T-helper 1 cell treated with Interleukin-12 subunit alpha and Interleukin-12 subunit beta and Interleukin-4 antibody, amounts not matched to agents 30 ng/mL and 1 ng/mL, for 36 hours (primary cell): ENCODE measurements at regions not wholly inside any gene's neighbourhood (a gene's known extent, or its start where the extent isn't known, plus 50 kb on each side); places are given as distances from the start of the nearest gene placed in this dataset.

ENCODE experiments used
- intact Hi-C: fragments of 100-400 bp; cut with micrococcal nuclease; formaldehyde crosslinking; loops from one replicate; pipeline ENCODE4 v1.15.1; 2024

DNA sequence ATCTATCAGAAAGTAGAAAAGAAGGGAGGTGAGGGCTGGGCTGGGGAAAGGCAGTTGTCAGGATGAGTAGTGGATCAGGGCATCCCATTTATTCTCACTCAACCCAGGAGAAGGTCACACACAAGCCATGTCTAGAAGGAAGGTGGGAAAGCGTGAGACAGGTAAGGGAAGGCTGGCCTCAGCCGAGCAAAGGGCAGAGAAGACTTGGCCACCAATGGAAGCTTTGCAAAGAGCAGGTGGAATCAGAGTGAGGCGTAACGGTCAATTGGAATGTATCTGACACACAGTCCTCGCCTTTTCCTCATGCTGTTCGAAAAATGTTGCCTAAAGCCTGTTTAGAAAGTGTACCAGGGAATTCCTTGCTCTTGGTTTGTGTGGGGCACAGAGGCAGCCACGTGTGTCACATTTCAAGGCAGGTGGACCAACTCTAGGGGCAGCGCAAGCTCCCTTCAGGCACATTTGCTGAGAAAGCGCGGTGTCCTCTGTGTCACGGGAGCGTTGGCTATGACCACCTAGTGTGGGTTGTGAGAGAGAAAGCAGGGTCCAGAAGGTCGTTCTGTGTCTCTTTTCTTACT is 118.8 kb upstream of the SPATA13 start:
- intact Hi-C loops = no loop called here

DNA sequence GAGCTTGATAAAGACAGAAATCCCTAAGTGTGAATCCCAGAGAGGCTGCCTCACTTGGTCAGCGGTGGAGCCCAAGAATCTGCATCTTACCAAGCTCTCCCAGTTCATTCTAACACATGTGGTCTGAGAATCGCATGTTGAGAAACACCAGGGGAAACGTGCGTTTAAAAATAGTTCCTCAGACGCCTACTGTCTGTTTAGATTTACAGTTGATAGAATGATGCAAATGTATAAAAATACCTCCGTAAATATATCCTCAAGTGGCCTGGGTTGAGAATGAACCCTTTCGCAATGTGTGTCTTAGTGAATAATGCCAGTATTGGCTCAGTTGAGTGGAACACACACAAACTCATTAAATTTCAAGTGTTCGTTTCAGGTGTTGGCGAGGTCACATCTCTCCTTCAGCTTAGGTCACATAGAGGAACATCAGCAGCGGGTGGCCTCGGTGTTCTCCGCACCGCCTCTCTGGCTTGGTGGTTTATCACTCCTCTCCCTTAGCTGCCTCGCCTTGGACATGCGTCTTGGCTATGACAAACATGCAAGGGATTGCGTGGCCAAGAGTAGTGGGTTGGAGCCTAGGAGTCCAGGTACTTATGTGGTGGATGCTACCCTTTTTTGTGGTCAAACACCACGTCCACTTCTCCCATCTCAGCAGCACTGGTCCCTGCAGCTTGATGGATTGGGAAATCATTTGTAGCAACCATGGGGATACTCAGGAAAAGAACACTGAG is 117.6 kb upstream of the SPATA13 start:
- intact Hi-C loops = no loop called here

DNA sequence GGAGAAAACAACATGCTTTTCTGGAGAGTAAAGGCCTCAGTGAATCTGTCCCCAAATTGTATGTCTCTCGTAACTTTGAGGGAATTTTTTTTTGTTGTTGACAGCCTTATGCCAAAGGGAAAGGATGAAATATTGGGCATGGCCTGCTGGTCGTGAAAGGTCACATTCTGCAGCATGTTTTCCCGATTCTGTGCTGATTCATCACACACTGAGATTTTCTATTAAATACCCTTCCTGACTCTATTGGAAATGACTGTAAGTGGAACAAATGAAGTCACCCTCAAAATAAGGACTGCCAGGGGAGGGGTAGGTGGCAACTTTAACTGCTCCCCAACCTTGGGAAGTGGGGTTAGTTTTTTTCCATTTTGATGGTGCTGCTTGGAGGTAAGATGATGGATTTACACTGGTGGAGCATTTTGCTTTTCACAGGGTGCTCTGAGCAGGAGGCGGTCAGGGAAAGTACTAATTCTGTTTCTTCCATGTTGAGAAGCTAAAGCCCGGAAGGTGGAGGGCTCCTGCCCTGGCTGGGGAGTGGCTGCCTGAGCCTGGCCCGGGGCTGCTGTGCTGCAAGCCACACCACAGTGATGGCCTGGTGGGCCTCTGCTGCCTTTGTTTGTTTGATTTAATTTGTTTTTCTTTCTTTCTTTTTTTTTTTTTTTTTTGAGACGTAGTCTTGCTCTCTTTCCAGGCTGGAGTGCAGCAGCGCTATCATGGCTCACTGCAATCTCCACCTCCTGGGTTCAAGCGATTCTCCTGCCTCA is 116.8 kb upstream of the SPATA13 start:
- intact Hi-C loops = no loop called here

DNA sequence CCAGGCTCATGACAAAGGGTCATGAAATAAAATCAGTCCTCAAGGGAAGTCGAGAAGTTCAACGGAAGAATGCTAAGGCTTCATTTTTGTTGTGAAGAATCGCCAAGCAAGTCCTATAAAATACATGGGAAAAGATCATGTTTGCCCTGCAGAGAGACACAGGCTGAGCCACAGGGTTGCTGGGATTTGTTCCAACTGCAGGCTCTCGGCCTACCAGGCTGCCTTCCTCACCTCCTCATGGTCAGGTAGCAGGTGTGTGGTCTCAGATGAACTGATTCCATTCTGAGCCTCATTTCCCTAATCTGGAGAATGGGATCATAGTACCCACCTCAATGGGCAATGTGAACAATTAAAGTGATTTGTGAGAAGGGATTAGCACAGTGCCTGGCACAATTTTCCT is 114.9 kb upstream of the SPATA13 start:
- intact Hi-C loops = no loop called here

DNA sequence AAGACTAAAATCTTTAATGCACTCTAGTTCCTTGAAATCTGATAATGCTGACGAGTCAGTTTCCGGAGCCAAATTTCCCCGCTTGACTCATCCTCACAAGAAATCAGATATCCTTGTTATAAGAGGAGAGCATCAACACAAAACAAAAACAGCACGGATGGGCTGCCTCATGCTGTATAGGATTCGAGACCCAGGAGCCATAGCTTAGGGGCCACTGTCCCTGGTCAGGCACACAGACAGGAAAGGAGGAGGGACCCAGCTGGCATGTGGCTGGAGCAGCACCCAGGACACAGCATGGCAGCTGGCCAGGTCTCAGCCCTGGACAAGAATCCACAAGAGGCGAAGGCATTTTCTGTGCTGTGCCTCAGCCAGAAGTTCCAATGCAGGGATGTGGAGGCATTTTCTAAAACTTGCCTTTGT is 110.2 kb upstream of the SPATA13 start:
- intact Hi-C loops = no loop called here

DNA sequence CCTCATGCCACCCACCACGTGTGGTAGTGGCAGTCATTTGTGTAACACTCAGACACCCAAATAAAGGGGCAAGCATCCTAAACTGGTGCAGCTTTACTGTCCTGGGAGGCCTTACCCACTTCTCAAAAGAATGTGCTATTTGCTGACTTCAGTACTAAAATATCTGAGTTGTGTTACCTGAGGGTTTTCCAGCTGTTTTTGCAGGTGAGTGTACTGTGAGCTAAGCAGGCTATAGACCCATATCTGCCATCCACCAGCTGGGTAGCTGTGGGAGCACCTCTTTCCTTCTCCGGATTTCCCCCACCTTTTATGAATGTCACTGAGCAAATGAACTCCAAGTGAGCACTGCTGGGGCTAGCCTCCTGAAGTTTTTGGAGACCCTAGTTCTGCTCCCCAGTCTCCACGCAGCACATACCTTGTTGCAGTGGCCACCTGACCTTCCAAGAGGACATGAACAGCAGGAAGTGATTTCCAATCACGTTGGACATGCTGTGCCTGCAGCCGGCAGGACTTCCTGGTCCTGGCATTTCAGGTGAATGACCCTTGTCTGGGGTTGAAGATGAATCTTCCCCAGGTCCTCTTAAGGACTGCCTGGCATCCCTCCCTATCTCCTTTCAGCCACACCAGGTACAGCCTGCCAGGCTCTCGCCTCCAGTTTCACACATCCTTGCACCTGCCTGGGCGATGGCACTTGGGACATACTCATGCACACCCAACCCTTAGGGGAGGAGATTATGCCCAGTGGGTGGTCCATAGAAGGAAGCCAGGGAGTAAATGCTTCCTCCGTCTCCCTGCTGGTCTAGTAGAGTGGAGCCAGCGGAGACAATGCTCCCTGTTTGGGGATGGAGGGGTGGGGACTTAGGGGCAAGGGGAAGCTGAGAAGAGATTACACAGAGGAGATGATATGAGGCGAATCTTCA is 109.5 kb upstream of the SPATA13 start:
- intact Hi-C loops = no loop called here

DNA sequence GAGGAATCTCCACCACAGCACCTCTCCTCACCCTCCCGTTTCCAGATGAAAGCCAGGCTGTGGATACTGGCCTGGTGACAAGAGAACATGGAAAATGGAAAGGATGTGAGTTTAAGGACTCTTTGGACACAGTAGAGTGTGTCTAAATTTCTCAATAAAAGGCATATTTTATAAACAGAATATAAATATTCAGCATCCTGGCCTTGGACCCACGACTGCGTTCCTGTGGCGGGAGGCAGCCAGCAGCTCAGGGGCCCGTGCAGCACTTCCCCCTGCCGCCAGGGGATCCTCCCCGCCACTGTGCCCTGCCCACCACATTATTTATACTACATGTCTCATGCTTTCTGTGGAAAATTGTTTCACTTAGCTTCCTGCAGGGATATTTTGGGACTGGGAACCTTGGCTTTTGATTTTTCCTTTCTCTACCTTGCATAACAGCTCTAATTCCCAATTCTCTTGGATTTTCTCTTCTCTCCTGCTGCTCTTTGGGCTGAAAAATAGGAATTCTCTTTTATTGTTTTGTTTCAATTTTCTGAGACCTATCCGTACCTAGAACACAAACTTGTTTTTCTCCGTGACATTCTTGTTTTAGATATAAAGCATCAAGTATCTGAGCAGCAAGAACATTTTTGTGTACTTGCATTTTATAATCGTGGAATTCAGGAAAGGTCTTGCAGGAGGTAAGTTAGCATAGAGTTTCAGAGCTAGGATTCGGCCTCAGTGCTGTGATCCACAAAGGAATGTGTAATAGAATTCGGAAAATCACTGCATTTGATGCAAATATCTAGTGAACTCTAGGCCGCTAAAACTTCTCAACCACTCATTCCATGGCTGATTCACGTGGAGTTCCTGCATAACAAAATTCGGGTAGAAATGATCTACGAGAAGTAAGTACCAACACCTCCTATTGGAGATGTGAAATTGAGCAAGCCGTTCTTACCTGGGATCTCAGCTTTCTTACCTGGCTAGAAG is 107.7 kb upstream of the SPATA13 start:
- intact Hi-C loops = loop anchor here (1.0 kb wide), 6 partner anchors 33 to 176 kb away; no protein-coding TSS in a partner anchor

DNA sequence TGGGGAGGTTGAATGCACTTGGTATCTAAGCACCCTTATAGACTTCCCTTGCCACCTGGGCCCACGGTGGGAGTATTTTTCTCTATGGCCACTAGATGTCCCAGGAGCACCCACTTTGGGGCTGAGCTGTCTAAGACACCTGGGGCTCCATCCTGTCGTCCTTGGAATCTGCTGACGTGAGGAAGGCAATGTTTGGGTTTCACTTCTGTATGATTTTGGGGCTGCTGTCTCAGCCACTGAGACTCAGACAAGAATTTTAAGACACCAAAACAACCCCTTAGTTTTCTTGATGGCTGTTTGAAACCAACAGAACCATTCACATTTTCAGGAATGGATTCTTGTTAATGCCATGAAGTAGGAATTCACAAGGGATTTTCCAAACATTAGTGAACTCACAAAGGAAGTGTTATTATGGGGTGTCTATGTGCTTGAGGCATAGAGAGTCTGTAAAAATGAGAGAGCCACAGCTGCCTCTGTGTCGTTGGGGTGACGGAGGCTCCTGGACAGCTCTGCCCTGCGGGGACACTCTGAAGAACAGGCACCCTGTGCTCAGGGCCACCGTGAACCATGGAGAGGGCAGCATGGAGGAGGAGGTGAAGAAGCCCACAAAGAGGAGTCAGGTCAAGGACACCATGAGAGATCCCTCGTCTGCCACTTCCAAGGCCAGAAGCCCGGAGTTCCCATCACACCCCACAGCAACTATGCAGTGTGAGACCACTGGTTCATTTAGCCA is 106.8 kb upstream of the SPATA13 start:
- intact Hi-C loops = loop anchor here (1.0 kb wide), 6 partner anchors 33 to 176 kb away; no protein-coding TSS in a partner anchor

DNA sequence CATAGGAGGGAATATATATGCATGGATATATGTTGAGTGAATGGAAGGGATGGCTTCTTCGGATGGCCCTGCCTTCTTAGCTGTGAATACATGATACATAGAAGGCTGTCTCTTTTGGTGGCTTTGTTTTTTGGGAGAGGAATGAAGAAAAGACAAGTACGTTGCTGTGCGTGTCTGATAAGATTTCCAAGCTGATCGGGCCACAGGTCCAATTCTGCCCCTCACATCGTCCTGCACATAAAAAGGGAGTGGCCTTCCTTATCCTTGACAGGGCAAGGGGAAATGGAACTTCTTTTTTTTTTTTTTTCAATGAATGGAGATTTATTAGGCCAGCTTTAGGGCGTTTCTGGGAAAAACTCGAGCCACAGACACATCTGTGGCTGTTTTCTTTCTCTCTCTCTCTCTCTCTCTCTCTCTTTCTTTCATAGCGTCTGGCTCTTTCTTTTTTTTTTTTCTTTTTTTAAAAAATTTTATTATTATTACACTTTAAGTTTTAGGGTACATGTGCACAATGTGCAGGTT is 103.8 kb upstream of the SPATA13 start:
- intact Hi-C loops = no loop called here

DNA sequence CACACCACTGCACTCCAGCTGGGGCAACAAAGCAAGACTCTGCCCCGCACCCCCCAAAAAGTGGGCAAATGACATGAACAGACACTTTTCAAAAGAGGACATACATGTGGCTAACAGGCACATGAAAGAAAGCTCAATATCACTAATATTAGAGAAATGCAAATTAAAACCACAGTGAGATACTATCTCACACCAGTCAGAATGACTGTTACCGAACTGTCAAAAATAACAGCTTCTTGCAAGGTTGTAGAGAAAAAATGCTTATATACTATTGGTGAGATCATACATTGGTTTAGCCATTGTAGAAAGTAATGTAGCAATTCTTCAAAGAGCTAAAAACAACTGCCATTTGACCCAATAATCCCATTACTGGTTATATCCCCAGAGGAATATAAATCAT is 99.5 kb upstream of the SPATA13 start:
- intact Hi-C loops = no loop called here

DNA sequence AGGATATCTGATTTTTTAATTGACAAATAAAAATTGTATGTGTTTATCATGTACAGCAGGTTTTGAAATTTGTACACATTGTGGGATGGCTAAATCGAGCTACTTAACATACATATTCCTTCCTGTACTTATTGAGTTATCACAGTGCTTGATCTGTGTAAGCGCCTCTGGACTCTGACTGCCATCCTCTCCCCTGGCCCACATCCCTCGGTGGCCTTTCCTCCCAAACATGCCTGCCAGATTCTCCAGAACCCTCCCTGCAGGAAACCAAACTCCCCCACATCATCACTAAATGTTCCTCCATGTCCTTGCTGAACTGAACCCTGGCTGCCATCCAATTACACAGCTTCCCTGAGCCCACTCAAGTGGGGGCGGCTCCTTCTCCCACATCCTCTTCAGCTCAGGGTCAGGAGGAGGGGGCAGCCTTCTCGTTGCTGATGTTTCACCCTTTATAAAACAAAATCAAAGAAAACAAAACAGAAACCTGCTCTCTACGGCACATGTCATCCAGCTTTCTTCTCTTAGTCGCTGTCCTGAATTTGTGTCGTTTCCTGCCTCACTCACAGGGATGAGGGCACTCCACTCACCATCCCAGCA is 97.1 kb upstream of the SPATA13 start:
- intact Hi-C loops = no loop called here

DNA sequence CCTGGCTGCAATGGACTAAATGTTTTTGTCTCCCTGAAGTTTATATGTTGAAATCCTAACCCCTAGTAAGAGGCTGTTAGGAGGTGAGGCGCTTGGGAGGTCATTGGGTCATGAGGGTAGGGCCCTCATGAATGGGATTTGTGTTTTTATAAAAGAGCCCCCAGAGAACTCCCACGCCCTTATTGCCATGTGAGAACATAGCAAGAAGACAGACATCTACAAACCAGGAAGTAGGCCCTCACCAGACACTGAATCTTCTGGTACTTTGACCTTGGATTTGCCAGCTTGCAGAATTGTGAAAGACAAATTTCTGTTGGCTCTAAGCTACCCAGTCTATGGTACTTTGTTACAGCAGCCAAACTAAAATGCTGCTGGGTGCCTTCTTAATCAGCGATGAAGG is 96.1 kb upstream of the SPATA13 start:
- intact Hi-C loops = no loop called here

DNA sequence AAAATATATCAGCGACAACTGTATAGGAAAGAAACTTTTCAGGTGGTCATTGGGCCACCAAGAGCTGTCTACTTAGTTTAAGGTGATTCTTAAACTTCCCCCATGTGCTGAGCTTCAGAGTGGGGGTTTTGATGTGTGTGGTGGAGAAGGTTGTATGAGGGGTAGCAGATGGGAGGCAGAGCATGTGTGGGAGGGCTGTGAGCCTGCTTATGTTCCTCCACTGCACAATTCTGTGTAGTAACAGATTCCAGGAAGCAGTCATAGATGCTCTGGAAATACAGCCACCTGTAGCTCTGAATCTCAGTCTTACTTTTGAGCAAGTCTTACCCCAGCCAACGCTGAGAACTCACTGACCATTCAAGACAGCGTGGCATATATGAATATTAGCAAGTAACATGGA is 95.3 kb upstream of the SPATA13 start:
- intact Hi-C loops = no loop called here

DNA sequence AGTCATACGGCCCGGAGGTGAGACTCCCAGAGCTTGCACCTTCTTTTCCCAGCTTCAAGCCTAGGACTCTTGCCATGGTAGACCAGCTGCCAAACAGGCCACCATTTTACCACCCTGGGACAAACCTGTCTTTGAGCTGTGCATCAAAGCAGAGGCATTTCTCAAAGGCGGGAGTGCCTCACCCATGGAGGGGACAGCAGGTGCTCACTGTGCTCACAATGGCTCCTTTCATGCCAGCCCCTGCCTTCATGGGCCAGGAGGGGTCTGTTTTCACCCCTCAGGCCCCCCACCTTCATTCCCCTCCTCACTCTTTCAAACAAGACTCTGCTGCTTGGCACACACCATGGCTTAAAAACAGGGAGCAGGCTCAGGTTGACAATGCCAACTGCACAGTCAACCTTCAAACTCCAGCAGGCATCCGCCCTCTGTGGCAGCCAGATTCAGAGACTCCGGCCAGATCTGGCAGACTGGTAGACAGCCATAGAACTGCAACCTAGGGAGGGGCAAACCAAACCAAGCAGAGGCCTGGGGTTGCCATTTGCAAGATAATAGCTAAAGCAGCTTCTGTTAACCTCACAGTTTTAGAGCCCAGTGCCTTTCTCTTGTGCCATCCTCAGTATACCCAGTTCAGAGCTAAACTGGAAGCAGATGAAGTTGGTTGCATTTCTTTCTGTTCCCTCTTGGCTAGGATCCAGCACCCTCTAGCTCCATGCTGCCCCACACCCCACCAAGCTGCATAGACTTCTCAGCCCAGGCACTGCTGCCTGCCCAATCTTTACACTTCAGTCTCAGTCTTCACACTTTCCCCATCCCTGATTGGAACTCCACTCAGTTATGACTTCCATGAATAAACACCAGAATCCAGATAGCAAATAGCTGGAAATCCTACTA is 93.9 kb upstream of the SPATA13 start:
- intact Hi-C loops = no loop called here

DNA sequence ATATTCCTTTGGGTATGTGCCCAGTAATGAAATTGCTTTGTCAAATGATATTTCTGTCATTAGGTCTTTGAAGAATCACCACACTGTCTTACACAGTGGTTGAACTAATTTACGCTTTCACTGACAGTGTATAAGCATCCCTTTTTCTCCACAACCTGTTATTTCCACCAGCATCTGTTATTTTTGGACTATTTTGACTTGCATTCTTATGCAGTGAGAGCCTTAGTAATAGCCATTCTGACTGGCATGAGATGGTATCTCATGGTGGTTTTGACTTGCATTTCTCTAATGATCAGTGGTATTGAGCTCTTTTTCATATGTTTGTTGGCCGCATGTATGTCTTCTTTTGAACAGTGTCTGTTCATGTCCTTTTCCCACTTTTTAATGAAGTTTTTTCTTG is 92.0 kb upstream of the SPATA13 start:
- intact Hi-C loops = no loop called here

DNA sequence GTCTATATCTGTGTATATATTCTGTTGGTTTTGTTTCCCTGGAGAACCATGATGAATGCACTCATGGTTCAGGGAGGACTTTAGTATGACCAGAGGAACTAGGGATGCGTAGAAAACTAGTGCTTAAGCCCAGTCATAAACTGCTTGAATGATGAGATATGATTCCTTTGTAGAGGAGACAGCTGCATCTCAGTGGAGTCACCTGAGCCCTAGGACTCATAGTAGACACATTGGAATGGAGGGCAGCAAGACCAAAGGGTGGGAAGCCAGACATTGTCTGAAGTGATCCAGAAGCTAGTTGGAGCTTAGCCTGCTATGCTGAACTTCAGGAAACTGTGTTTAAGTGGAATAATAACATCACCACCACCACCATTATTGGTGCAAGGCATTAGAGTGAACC is 89.5 kb upstream of the SPATA13 start:
- intact Hi-C loops = no loop called here

DNA sequence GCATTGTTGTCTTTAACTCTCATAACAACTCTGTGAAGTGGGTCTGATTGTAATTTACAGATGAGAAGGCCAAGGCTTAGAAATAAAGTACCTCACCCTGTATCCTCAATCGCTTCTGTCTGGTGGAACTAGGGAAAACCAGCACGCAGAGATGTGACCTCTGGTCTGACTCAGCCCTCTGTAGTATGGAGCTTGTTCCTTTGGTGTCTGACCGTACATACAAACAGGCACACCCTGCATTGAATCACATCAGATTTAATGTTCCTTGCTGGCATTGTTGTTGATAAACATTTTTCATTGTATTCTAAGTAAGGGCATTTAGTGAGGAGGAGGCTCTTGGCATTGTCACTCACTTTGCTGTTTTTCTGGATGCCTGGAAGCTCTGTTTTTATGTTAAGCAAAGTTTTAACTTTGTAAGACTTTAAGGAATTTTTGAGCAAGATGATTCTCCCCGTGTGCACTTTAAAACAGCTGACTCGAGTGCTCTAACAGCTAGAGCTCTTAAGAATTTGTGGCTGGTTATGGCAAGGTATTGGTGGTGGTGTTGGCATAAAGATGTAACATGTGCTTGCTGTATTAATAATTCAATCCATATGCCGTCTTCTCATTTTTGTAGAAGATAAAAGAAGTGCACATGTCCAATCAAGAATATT is 89.0 kb upstream of the SPATA13 start:
- intact Hi-C loops = no loop called here
